ENCODE measurements at regions not wholly inside any gene's neighbourhood (a gene's known extent, or its start where the extent isn't known, plus 50 kb on each side); places are given as distances from the start of the nearest gene placed in this dataset.

GRCh38 chr9:115625251-115625650 lies 507.3 kb upstream of the TNC start:
- Mint-ChIP-seq H3K4me3 (ENCODE audit: low read depth) (no peak overlapping the region), H3K4me1 (ENCODE audit: low read depth) (no peaks in the 10 kb centered on the region), H3K9me3 (ENCODE audit: low read depth) (peaks cover 9% of the 10 kb centered on the region), H3K27me3 (peaks cover 2% of the 10 kb centered on the region), H3K27ac (no peak overlapping the region), H3K36me3 (ENCODE audit: insufficient read depth) (no peaks in the 10 kb centered on the region)
- DNase-seq (ENCODE audit: low spot score, unreplicated experiment), result no peak
- TF ChIP-seq CTCF (IDR thresholded peaks at IDR 0.05; ENCODE audit: unreplicated experiment), result no peak

- Mint-ChIP-seq H3K9me3 (ENCODE audit: low read depth) (peaks cover 5% of the 10 kb centered on the region), H3K27ac (no peak overlapping the region), H3K4me3 (ENCODE audit: low read depth) (no peak overlapping the region), H3K4me1 (ENCODE audit: low read depth) (no peaks in the 10 kb centered on the region), H3K36me3 (ENCODE audit: insufficient read depth) (no peaks in the 10 kb centered on the region), H3K27me3 (peaks cover 3% of the 10 kb centered on the region)
- DNase-seq (ENCODE audit: low spot score, unreplicated experiment), result no peak
- no peak for TF ChIP-seq CTCF (IDR thresholded peaks at IDR 0.05; ENCODE audit: unreplicated experiment)
These were observed 508.0 kb upstream of the TNC start for GRCh38 chr9:115625954-115626353.

- Mint-ChIP-seq H3K4me3 (ENCODE audit: low read depth) (no peak overlapping the region), H3K27me3 (peaks cover 5% of the 10 kb centered on the region), H3K4me1 (ENCODE audit: low read depth) (no peaks in the 10 kb centered on the region), H3K9me3 (ENCODE audit: low read depth) (no peaks in the 10 kb centered on the region), H3K36me3 (ENCODE audit: insufficient read depth) (no peaks in the 10 kb centered on the region), H3K27ac (no peak overlapping the region)
- DNase-seq (ENCODE audit: low spot score, unreplicated experiment), result no peak
- TF ChIP-seq CTCF (IDR thresholded peaks at IDR 0.05; ENCODE audit: unreplicated experiment), result no peak
These were observed 509.6 kb upstream of the TNC start for GRCh38 chr9:115627511-115627910.

GRCh38 chr9:115628426-115628825 lies 510.5 kb upstream of the TNC start:
- no peak overlapping the region for H3K4me3 Mint-ChIP-seq (ENCODE audit: low read depth)
- no peaks in the 10 kb centered on the region for H3K9me3 Mint-ChIP-seq (ENCODE audit: low read depth)
- no peak overlapping the region for H3K27ac Mint-ChIP-seq
- no peaks in the 10 kb centered on the region for H3K36me3 Mint-ChIP-seq (ENCODE audit: insufficient read depth)
- TF ChIP-seq CTCF (IDR thresholded peaks at IDR 0.05; ENCODE audit: unreplicated experiment), result no peak
- H3K4me1 Mint-ChIP-seq (ENCODE audit: low read depth), result peaks cover 2% of the 10 kb centered on the region
- DNase-seq (ENCODE audit: low spot score, unreplicated experiment), result no peak
- peaks cover 7% of the 10 kb centered on the region for H3K27me3 Mint-ChIP-seq

GRCh38 chr9:115629879-115630840 lies 512.2 kb upstream of the TNC start:
- Mint-ChIP-seq H3K36me3 (ENCODE audit: insufficient read depth) (no peaks in the 10 kb centered on the region), H3K27ac (no peak overlapping the region), H3K27me3 (peaks cover 13% of the 10 kb centered on the region), H3K4me3 (ENCODE audit: low read depth) (no peak overlapping the region), H3K9me3 (ENCODE audit: low read depth) (no peaks in the 10 kb centered on the region), H3K4me1 (ENCODE audit: low read depth) (peaks cover 2% of the 10 kb centered on the region)
- no peak for DNase-seq (ENCODE audit: low spot score, unreplicated experiment)
- no peak for TF ChIP-seq CTCF (IDR thresholded peaks at IDR 0.05; ENCODE audit: unreplicated experiment)
